ENCODE measurements at regions not wholly inside any gene's neighbourhood (a gene's known extent, or its start where the extent isn't known, plus 50 kb on each side); places are given as distances from the start of the nearest gene placed in this dataset.

DNA sequence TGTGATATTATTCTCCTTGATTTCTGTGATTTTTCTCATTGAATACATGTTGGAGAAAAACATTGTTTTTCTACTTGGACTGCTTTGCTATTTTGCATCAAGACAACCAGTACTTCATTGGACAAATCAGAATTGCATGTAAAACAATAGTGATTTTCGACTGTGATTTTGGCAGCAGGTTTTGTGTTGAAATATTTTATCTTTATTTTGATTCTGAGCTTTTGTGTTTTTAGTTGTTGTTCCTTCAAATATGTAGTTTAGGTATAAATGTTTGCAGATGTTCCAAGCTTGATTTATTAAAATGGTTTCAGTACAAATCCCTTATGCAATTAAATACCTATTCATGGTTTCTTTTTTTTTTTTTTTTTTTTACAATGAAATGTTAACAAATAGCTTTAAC, 754.1 kb downstream of the DOK5 start:
- peaks cover 23% of the 10 kb centered on the region for H3K36me3 Mint-ChIP-seq (ENCODE audit: low read depth)
- Histone ChIP-seq H4K20me1 (replicated peaks; ENCODE audit: insufficient read depth) (no peaks in the 10 kb centered on the region), H3K4me2 (no peak overlapping the region), H3K79me2 (replicated peaks; ENCODE audit: insufficient read depth) (no peaks in the 10 kb centered on the region), H3K4me3 (no peak overlapping the region), H3K9me2 (ENCODE audit: insufficient read depth) (no peaks in the 10 kb centered on the region), H3K27ac (ENCODE audit: low read depth) (no peak overlapping the region), H3K4me1 (ENCODE audit: insufficient read depth) (no peaks in the 10 kb centered on the region), H2AFZ (no peak overlapping the region), H3F3A (replicated peaks; ENCODE audit: low read depth) (no peaks in the 10 kb centered on the region), H3K36me3 (ENCODE audit: insufficient read depth) (0 out of 2 replicates have a peak, but pooled peaks cover 5% of the 10 kb centered on the region), H3K27me3 (ENCODE audit: insufficient read depth) (no peaks in the 10 kb centered on the region)
- ATAC-seq = no peak
- H3K9me3 Mint-ChIP-seq = peaks cover 79% of the 10 kb centered on the region
- H3K4me3 Mint-ChIP-seq = no peak overlapping the region
- H3K4me1 Mint-ChIP-seq = no peaks in the 10 kb centered on the region
- TF ChIP-seq, protein P1, sequence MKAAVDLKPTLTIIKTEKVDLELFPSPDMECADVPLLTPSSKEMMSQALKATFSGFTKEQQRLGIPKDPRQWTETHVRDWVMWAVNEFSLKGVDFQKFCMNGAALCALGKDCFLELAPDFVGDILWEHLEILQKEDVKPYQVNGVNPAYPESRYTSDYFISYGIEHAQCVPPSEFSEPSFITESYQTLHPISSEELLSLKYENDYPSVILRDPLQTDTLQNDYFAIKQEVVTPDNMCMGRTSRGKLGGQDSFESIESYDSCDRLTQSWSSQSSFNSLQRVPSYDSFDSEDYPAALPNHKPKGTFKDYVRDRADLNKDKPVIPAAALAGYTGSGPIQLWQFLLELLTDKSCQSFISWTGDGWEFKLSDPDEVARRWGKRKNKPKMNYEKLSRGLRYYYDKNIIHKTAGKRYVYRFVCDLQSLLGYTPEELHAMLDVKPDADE (IDR thresholded peaks at IDR 0.05) = no peak
- H3K27me3 Mint-ChIP-seq (ENCODE audit: insufficient read depth, low read depth, poor library complexity) = peaks cover 1% of the 10 kb centered on the region
- DNase-seq (ENCODE audit: low spot score) = no peak
- no peak overlapping the region for H3K27ac Mint-ChIP-seq

DNA sequence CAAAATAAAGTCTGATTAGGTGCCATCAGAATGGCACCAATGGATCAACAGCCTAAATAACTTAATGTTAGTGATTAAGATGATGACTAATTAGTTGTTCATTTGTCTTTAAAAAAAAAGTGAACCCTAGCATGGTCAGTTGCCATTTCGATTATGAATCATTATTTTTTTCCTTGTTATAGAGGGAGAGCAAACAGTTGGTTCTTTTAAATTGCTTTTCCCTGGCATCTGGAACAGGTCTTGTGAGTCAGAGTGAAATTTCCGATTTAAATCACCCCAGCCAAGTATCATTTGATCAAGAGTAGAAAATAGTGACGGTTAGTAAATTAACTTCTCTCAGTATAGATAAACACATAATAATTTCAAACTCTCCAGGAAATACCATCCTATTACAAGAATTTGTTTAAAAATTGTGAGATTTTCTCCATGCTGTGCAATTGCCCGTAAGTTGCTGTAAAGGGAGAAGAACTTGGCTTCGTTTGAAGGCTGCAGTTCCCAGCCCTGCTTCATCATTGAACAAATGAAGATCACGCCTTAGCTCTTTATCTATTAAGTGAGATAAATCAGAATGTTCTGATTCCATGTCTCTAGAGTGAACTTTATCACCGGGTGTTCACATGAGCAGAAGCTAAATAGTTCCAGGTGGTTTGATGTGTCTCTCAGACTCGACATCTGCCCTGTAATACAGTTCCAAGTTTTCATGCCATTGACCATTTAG, 741.3 kb downstream of the DOK5 start:
- Histone ChIP-seq H2AFZ (no peak overlapping the region), H4K20me1 (replicated peaks; ENCODE audit: insufficient read depth) (no peaks in the 10 kb centered on the region), H3K36me3 (ENCODE audit: insufficient read depth) (peaks cover 14% of the 10 kb centered on the region; the same call in 1 of the 2 replicates), H3K4me2 (no peak overlapping the region), H3K79me2 (replicated peaks; ENCODE audit: insufficient read depth) (no peaks in the 10 kb centered on the region), H3K9me2 (ENCODE audit: insufficient read depth) (no peaks in the 10 kb centered on the region), H3K27me3 (ENCODE audit: insufficient read depth) (no peaks in the 10 kb centered on the region), H3K4me3 (no peak overlapping the region), H3K27ac (ENCODE audit: low read depth) (no peak overlapping the region), H3K4me1 (ENCODE audit: insufficient read depth) (no peaks in the 10 kb centered on the region), H3F3A (replicated peaks; ENCODE audit: low read depth) (no peaks in the 10 kb centered on the region)
- ATAC-seq (no peak), DNase-seq (ENCODE audit: low spot score) (no peak)
- Mint-ChIP-seq H3K9me3 (peaks cover 75% of the 10 kb centered on the region), H3K4me1 (no peaks in the 10 kb centered on the region), H3K27me3 (ENCODE audit: insufficient read depth, low read depth, poor library complexity) (no peaks in the 10 kb centered on the region), H3K4me3 (no peak overlapping the region), H3K36me3 (ENCODE audit: low read depth) (peaks cover 12% of the 10 kb centered on the region; the same call in 1 of the 3 replicates), H3K27ac (no peak overlapping the region)
- TF ChIP-seq EZH2 (IDR thresholded peaks at IDR 0.05; ENCODE audit: low read depth, unreplicated experiment) (no peak), ZNF114 (CRISPR knock-in tag; IDR thresholded peaks at IDR 0.05) (no peak), ZNF331 (CRISPR knock-in tag; IDR thresholded peaks at IDR 0.05; ENCODE audit: low read depth) (no peak), EZH2phosphoT487 (IDR thresholded peaks at IDR 0.05; ENCODE audit: unreplicated experiment) (no peak), JUNB (IDR thresholded peaks at IDR 0.05; ENCODE audit: unreplicated experiment) (no peak)
- TF ChIP-seq, protein P1 (IDR thresholded peaks at IDR 0.05) = no peak
- TF ChIP-seq, protein P2, sequence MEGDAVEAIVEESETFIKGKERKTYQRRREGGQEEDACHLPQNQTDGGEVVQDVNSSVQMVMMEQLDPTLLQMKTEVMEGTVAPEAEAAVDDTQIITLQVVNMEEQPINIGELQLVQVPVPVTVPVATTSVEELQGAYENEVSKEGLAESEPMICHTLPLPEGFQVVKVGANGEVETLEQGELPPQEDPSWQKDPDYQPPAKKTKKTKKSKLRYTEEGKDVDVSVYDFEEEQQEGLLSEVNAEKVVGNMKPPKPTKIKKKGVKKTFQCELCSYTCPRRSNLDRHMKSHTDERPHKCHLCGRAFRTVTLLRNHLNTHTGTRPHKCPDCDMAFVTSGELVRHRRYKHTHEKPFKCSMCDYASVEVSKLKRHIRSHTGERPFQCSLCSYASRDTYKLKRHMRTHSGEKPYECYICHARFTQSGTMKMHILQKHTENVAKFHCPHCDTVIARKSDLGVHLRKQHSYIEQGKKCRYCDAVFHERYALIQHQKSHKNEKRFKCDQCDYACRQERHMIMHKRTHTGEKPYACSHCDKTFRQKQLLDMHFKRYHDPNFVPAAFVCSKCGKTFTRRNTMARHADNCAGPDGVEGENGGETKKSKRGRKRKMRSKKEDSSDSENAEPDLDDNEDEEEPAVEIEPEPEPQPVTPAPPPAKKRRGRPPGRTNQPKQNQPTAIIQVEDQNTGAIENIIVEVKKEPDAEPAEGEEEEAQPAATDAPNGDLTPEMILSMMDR (conservative IDR thresholded peaks at IDR 0.05; ENCODE audit: low read depth in 2 of 2) = no peak

All from GM23338 (cell line).